AG09309 (cell line): ENCODE measurements at regions not wholly inside any gene's neighbourhood (a gene's known extent, or its start where the extent isn't known, plus 50 kb on each side); places are given as distances from the start of the nearest gene placed in this dataset.

Experiments used
- DNase-seq: peaks from one replicate; pipeline ENCODE4 v3.0.0-alpha.2; 2010; ENCODE audit warnings: low read depth
- H3K4me3 ChIP-seq: 2 replicates; pipeline ENCODE4 v1.5.1; 2011; ENCODE audit warnings: mild to moderate bottlenecking, low read depth, low read length, moderate library complexity; ENCODE audit not compliant: control insufficient read depth
- CTCF ChIP-seq: IDR thresholded peaks from 2 replicates; pipeline ENCODE4 v1.5.1; 2011; ENCODE audit warnings: mild to moderate bottlenecking, low read depth, low read length, inconsistent platforms; ENCODE audit not compliant: insufficient read depth, control insufficient read depth; ENCODE audit errors: missing control alignments

DNA sequence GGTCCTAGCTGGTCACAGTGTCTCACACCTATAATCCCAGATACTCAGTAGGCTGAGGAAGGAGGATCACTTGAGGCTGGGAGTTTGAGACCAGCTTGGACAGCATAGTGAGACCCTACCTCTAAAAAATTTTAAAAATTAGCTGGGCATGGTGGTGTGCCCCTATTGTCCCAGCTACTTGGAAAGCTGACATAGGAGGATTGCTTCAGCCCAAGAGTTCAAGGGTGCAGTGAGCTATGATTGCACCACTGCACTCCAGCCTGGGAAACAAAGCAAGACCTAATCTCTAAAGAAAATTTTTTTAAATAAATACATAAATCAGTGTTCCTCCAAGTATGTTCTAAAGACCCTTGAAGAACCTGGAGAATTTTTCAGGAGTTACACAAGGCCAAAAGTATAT is 50.6 kb upstream of the GNAO1 start:
- TF ChIP-seq CTCF: no peak

GRCh38 chr16:56137269-56137668 is 54.0 kb upstream of the GNAO1 start:
- no peak overlapping the region for H3K4me3 ChIP-seq
- no peak for DNase-seq
- no peak for TF ChIP-seq CTCF

More for the DNA sequence above, 50.6 kb upstream of the GNAO1 start:
- no peak overlapping the region for H3K4me3 ChIP-seq
- no peak for DNase-seq

GRCh38 chr16:56136256-56136655 is 55.0 kb upstream of the GNAO1 start:
- TF ChIP-seq CTCF: no peak
- no peak for DNase-seq
- H3K4me3 ChIP-seq: no peak overlapping the region

- no peak for TF ChIP-seq CTCF
- no peak for DNase-seq
- no peak overlapping the region for H3K4me3 ChIP-seq
Observed at GRCh38 chr16:56134790-56135189, 56.5 kb upstream of the GNAO1 start.

- no peak for TF ChIP-seq CTCF
- H3K4me3 ChIP-seq: no peak overlapping the region
- no peak for DNase-seq
Observed at GRCh38 chr16:56125922-56126321, 65.4 kb upstream of the GNAO1 start.

DNA sequence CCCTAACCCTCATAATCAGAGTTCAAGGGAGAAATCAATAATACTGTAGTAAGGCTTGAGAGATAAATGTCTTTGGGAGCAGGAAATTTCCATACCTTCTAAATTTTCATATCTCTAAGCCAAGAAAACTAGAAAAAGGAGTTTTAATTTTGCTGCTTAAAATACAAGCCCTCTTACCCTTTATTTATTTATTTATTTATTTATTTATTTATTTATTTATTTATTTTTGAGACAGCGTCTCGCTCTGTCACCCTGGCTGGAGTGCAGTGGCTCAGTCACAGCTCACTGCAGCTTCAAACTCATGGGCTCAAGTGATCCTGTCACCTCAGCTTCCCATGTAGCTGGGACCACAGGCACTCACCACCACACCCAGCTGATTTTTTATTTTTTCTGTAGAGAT is 69.0 kb upstream of the GNAO1 start:
- H3K4me3 ChIP-seq: no peak overlapping the region
- TF ChIP-seq CTCF: no peak
- no peak for DNase-seq

DNA sequence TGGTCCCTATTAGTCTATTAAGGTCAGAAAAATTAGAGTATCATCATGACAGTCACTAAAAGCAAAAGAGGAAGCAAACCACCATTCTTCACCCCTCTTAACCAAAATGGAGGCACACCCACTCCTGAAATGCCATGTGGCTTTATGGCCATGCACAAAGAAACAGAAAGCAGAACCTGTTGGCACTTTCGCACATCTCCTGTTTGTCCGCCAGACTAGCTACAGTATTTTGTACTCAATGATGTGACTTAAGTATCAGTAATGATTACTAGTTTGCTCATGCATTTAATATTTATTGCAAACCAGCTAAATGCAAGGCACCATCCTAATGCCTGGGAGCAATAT is 70.2 kb upstream of the GNAO1 start:
- DNase-seq: no peak
- no peak for TF ChIP-seq CTCF
- H3K4me3 ChIP-seq: no peak overlapping the region
